ENCODE measurements at regions not wholly inside any gene's neighbourhood (a gene's known extent, or its start where the extent isn't known, plus 50 kb on each side); places are given as distances from the start of the nearest gene placed in this dataset.

- no peak for DNase-seq
- intact Hi-C loops (cut with DNase I; ENCODE audit: low total_unique reads): no loop called here
- Histone ChIP-seq H3K9me3 (no peaks in the 10 kb centered on the region), H3K4me3 (no peak overlapping the region), H3K36me3 (no peaks in the 10 kb centered on the region), H3K4me1 (no peaks in the 10 kb centered on the region), H3K27ac (no peak overlapping the region), H3K27me3 (replicated peaks in 1 of 7) (no peaks in the 10 kb centered on the region)
- WGBS, 5 donors: 81 to 98% (median 91%) methylated on average over 1 of the region's 1 CpG
- TF ChIP-seq POLR2A (IDR thresholded peaks at IDR 0.05): no peak
Observed at GRCh38 chr2:180111901-180112300, 104.8 kb upstream of the CWC22 start.

GRCh38 chr2:180110469-180110868 lies 103.4 kb upstream of the CWC22 start:
- DNase-seq: no peak
- H3K4me3 ChIP-seq: no peak overlapping the region
- no peaks in the 10 kb centered on the region for H3K36me3 ChIP-seq
- no peaks in the 10 kb centered on the region for H3K9me3 ChIP-seq
- no peaks in the 10 kb centered on the region for H3K27me3 ChIP-seq (replicated peaks in 1 of 7)
- intact Hi-C loops (cut with DNase I; ENCODE audit: low total_unique reads): no loop called here
- no peak overlapping the region for H3K27ac ChIP-seq
- 91 to 97% (median 96%) methylated on average over 6 of the region's 6 CpGs for WGBS, 5 donors
- no peaks in the 10 kb centered on the region for H3K4me1 ChIP-seq
- TF ChIP-seq POLR2AphosphoS5 (IDR thresholded peaks at IDR 0.05): no peak
- no peak for TF ChIP-seq CTCF (IDR thresholded peaks at IDR 0.05 in 8 of 11, conservative IDR thresholded peaks at IDR 0.05 in 3 of 11)

GRCh38 chr2:180101846-180102245 lies 94.7 kb upstream of the CWC22 start:
- no peak overlapping the region for H3K4me3 ChIP-seq
- 56 to 88% (median 80%) methylated on average over 1 of the region's 1 CpG for WGBS, 5 donors
- H3K4me1 ChIP-seq: no peaks in the 10 kb centered on the region
- H3K27me3 ChIP-seq (replicated peaks in 1 of 7): no peaks in the 10 kb centered on the region
- intact Hi-C loops (cut with DNase I; ENCODE audit: low total_unique reads): no loop called here
- DNase-seq: no peak
- no peaks in the 10 kb centered on the region for H3K9me3 ChIP-seq
- H3K27ac ChIP-seq: no peak overlapping the region
- no peak for TF ChIP-seq POLR2A (IDR thresholded peaks at IDR 0.05)
- TF ChIP-seq POLR2AphosphoS5 (IDR thresholded peaks at IDR 0.05): no peak
- no peak for TF ChIP-seq CTCF (IDR thresholded peaks at IDR 0.05 in 8 of 11, conservative IDR thresholded peaks at IDR 0.05 in 3 of 11)
- no peaks in the 10 kb centered on the region for H3K36me3 ChIP-seq

- no peak for TF ChIP-seq POLR2A (IDR thresholded peaks at IDR 0.05)
- TF ChIP-seq CTCF (IDR thresholded peaks at IDR 0.05 in 8 of 11, conservative IDR thresholded peaks at IDR 0.05 in 3 of 11): no peak
- no peak for TF ChIP-seq POLR2AphosphoS5 (IDR thresholded peaks at IDR 0.05)
- WGBS, 5 donors: 65 to 80% (median 79%) methylated on average over 4 of the region's 4 CpGs
- H3K27me3 ChIP-seq (replicated peaks in 1 of 7): no peaks in the 10 kb centered on the region
- H3K36me3 ChIP-seq: no peaks in the 10 kb centered on the region
- no peaks in the 10 kb centered on the region for H3K9me3 ChIP-seq
- DNase-seq: no peak
- no peak overlapping the region for H3K4me3 ChIP-seq
- H3K27ac ChIP-seq: no peak overlapping the region
- intact Hi-C loops (cut with DNase I; ENCODE audit: low total_unique reads): no loop called here
- no peaks in the 10 kb centered on the region for H3K4me1 ChIP-seq
Observed at GRCh38 chr2:180099308-180099707, 92.2 kb upstream of the CWC22 start.

- peaks cover 0 to 3% (median 0%) of the 10 kb centered on the region in 7 donors for H3K27me3 ChIP-seq (replicated peaks in 1 of 7)
- no peaks in the 10 kb centered on the region for H3K36me3 ChIP-seq
- TF ChIP-seq CTCF (IDR thresholded peaks at IDR 0.05 in 8 of 11, conservative IDR thresholded peaks at IDR 0.05 in 3 of 11) (no peak), POLR2AphosphoS5 (IDR thresholded peaks at IDR 0.05) (no peak), POLR2A (IDR thresholded peaks at IDR 0.05) (no peak)
- peaks cover 0 to 22% (median 2%) of the 10 kb centered on the region in 8 donors for H3K9me3 ChIP-seq
- intact Hi-C loops (cut with DNase I; ENCODE audit: low total_unique reads): no loop called here
- DNase-seq: no peak
- H3K4me1 ChIP-seq: no peaks in the 10 kb centered on the region
- H3K27ac ChIP-seq: no peak overlapping the region
- H3K4me3 ChIP-seq: no peak overlapping the region
Observed at GRCh38 chr2:180085144-180085543, 78.0 kb upstream of the CWC22 start.

All from spleen (tissue), 11 donors.